ENCODE measurements at regions not wholly inside any gene's neighbourhood (a gene's known extent, or its start where the extent isn't known, plus 50 kb on each side); places are given as distances from the start of the nearest gene placed in this dataset.

DNA sequence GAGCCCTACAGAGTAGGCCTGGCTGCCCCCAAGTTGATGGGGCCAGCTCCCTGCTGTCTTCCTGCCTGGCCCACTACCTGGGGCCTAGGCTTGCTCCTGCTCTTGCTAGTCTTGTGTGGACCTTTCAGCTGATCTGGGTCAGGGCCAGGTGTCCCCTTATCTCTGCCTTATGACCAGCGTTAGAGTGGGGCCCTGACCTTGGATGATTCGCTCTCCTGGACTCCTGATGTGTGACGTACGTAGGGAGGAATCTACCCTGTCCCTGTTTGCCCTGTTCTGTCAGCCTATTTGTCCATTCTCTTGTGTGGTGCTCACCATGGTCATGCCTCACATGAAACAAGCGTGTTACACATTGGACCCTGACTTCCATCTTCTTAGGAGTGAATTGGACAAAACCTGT is 571.8 kb downstream of the QKI start:
- Histone ChIP-seq H3K27me3 (no peaks in the 10 kb centered on the region), H3K27ac (peak overlapping the region in 1 of 4 donors; percentile 20), H3K9me3 (no peaks in the 10 kb centered on the region), H3K4me3 (no peak overlapping the region), H3K36me3 (no peaks in the 10 kb centered on the region), H3K4me1 (peaks cover 0 to 17% (median 5%) of the 10 kb centered on the region in 4 donors)
- TF ChIP-seq POLR2A (IDR thresholded peaks at IDR 0.05) (no peak), EP300 (IDR thresholded peaks at IDR 0.05) (no peak)
- TF ChIP-seq, protein P1, sequence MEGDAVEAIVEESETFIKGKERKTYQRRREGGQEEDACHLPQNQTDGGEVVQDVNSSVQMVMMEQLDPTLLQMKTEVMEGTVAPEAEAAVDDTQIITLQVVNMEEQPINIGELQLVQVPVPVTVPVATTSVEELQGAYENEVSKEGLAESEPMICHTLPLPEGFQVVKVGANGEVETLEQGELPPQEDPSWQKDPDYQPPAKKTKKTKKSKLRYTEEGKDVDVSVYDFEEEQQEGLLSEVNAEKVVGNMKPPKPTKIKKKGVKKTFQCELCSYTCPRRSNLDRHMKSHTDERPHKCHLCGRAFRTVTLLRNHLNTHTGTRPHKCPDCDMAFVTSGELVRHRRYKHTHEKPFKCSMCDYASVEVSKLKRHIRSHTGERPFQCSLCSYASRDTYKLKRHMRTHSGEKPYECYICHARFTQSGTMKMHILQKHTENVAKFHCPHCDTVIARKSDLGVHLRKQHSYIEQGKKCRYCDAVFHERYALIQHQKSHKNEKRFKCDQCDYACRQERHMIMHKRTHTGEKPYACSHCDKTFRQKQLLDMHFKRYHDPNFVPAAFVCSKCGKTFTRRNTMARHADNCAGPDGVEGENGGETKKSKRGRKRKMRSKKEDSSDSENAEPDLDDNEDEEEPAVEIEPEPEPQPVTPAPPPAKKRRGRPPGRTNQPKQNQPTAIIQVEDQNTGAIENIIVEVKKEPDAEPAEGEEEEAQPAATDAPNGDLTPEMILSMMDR (IDR thresholded peaks at IDR 0.05) = no peak
- no peak for DNase-seq (ENCODE audit: low spot score in 2 of 2)
- 90 to 95% methylated on average over 5 of the region's 5 CpGs for WGBS, 2 donors

DNA sequence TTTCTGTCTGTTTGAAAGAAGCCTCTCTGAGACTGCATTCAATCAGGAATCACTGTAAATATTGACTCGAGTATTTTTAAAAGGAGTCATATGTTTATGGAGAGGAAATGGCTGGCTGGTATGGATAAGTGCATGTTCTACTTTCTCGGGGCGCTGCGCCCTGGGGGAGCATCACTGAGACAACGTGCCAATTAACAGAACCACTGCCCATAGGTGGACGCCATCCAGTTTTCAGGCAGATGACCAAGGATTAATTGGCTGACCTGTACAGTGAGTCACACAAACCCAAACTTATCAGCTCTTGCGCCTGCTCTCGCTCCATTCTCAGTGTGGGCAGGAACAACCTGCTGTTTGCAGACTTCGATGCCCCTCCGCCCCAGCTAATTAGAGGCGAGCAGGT is 571.2 kb downstream of the QKI start:
- 69 to 71% methylated on average over 11 of the region's 11 CpGs for WGBS, 2 donors
- no peaks in the 10 kb centered on the region for H3K36me3 ChIP-seq
- no peak overlapping the region for H3K4me3 ChIP-seq
- H3K9me3 ChIP-seq = no peaks in the 10 kb centered on the region
- H3K27ac ChIP-seq = no peak overlapping the region
- H3K4me1 ChIP-seq = peaks cover 0 to 17% (median 5%) of the 10 kb centered on the region in 4 donors
- TF ChIP-seq POLR2A (IDR thresholded peaks at IDR 0.05) (no peak), EP300 (IDR thresholded peaks at IDR 0.05) (no peak)
- TF ChIP-seq, protein P1 (IDR thresholded peaks at IDR 0.05) = no peak
- no peaks in the 10 kb centered on the region for H3K27me3 ChIP-seq
- DNase-seq (ENCODE audit: low spot score in 2 of 2) = no peak

DNA sequence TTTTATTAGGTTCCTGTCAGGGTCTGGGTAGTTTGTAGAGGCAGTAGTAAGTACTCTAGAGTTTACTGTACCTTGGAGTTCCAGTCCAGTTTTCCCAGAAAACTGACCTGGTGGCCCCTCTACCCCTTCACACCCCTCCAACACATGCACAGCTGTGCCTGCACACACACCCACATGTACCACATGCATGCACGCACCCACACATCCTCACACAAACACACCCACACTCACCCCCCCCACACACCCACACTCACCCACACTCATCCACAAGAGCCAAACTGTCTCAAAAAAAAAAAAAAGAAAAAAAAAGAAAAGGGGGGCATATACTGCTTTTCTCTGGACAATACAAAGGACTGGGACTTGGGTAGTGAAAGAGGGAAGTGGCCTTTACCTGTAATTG is 570.5 kb downstream of the QKI start:
- Histone ChIP-seq H3K27ac (no peak overlapping the region), H3K27me3 (no peaks in the 10 kb centered on the region), H3K4me1 (peaks cover 0 to 17% (median 5%) of the 10 kb centered on the region in 4 donors), H3K9me3 (no peaks in the 10 kb centered on the region), H3K4me3 (no peak overlapping the region), H3K36me3 (no peaks in the 10 kb centered on the region)
- DNase-seq (ENCODE audit: low spot score in 2 of 2) = no peak
- 42 to 91% methylated on average over 1 of the region's 1 CpG for WGBS, 2 donors
- TF ChIP-seq EP300 (IDR thresholded peaks at IDR 0.05) = no peak
- TF ChIP-seq POLR2A (IDR thresholded peaks at IDR 0.05) = no peak
- TF ChIP-seq, protein P1 (IDR thresholded peaks at IDR 0.05) = no peak

DNA sequence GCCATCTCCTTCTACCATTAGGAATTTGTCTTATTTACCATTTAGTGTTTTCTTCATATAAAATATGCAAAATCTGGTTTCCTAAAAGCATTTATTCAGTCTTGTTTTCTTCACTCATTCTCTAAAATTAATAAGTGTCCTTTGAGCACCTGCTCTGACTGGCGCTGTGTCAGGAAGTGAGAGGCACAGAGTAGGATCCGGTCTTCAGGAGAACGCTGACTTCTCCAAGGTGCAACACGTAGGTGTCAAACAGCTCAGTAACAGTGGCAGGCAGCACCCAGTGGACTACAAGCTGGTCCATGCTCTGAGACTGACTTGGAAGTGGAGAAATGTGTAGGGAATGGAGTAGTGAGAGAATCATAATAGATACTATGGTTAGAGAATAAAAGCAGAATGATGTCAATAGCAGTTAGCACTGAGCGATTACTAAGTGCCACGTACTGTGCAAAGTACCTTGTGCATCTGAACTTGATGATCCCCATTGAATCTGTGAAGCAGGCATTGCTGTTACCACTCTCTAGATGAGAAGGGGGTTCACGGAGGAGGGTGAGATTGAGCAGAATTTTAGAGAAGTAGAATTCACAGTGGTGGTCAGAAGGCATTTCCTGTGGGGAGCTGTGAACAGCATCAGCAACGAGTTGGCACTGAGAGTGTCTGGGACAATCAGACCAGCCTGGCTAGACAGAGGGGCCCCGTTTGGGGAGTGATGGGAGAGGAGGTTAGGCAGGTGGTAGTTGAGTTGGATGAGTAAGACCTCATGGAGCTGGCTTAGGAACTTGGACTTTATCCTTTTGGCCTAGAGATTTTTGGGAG is 569.8 kb downstream of the QKI start:
- TF ChIP-seq POLR2A (IDR thresholded peaks at IDR 0.05) (no peak), EP300 (IDR thresholded peaks at IDR 0.05) (no peak)
- TF ChIP-seq, protein P1 (IDR thresholded peaks at IDR 0.05) = no peak
- Histone ChIP-seq H3K27me3 (no peaks in the 10 kb centered on the region), H3K36me3 (no peaks in the 10 kb centered on the region), H3K9me3 (no peaks in the 10 kb centered on the region), H3K4me3 (peak overlapping the region in 1 of 4 donors; percentile 13), H3K27ac (peak overlapping the region in 1 of 4 donors; percentile 31), H3K4me1 (peaks cover 0 to 17% (median 5%) of the 10 kb centered on the region in 4 donors)
- no peak for DNase-seq (ENCODE audit: low spot score in 2 of 2)
- WGBS, 2 donors = 73 to 76% methylated on average over 9 of the region's 9 CpGs

GRCh38 chr6:163983679-163984078 is 569.2 kb downstream of the QKI start:
- TF ChIP-seq EP300 (IDR thresholded peaks at IDR 0.05) = no peak
- TF ChIP-seq, protein P1 (IDR thresholded peaks at IDR 0.05) = no peak
- no peak for TF ChIP-seq POLR2A (IDR thresholded peaks at IDR 0.05)
- 42 to 54% methylated on average over 5 to 10 of the region's 10 CpGs for WGBS, 2 donors
- no peaks in the 10 kb centered on the region for H3K36me3 ChIP-seq
- H3K9me3 ChIP-seq = no peaks in the 10 kb centered on the region
- no peak for DNase-seq (ENCODE audit: low spot score in 2 of 2)
- H3K4me1 ChIP-seq = peaks cover 0 to 17% (median 5%) of the 10 kb centered on the region in 4 donors
- peak overlapping the region in 2 of 4 donors; percentile 31 to 64 for H3K27ac ChIP-seq
- peak overlapping the region in 2 of 4 donors; percentile 13 to 26 for H3K4me3 ChIP-seq
- H3K27me3 ChIP-seq = no peaks in the 10 kb centered on the region

All from tibial nerve (tissue), 4 donors.